Thymus (tissue), 11 donors: ENCODE measurements at regions not wholly inside any gene's neighbourhood (a gene's known extent, or its start where the extent isn't known, plus 50 kb on each side); places are given as distances from the start of the nearest gene placed in this dataset.

ENCODE experiments used
- DNase-seq, 9 donors: peaks; one replicate each; pipeline ENCODE4 v3.0.0-alpha.2; 2013; ENCODE audit warnings: low spot score in 9 of 9, low read depth in 6 of 9, missing footprints in 1 of 9
- H3K27ac ChIP-seq, 2 donors: one replicate each; pipeline ENCODE4 v1.5.1; 2013; ENCODE audit warnings: control low read depth in 1 of 2, low read depth in 1 of 2, low read length in 1 of 2, mild to moderate bottlenecking in 1 of 2, moderate library complexity in 1 of 2
- H3K27me3 ChIP-seq, 2 donors: one replicate each; pipeline ENCODE4 v1.5.1; 2013; ENCODE audit warnings: low read length in 1 of 2; ENCODE audit not compliant: control insufficient read depth in 2 of 2, insufficient read depth in 1 of 2
- H3K36me3 ChIP-seq, 2 donors: one replicate each; pipeline ENCODE4 v1.5.1; 2013; ENCODE audit warnings: low read length in 1 of 2, mild to moderate bottlenecking in 1 of 2, moderate library complexity in 1 of 2; ENCODE audit not compliant: control insufficient read depth in 2 of 2, insufficient read depth in 2 of 2
- H3K4me1 ChIP-seq, 2 donors: one replicate each; pipeline ENCODE4 v1.5.1; 2013; ENCODE audit warnings: low read length in 2 of 2; ENCODE audit not compliant: control insufficient read depth in 2 of 2, insufficient read depth in 2 of 2
- H3K4me3 ChIP-seq, 2 donors: one replicate each; pipeline ENCODE4 v1.5.1; 2013; ENCODE audit warnings: low read length in 2 of 2, control low read depth in 1 of 2, mild to moderate bottlenecking in 1 of 2
- H3K9me3 ChIP-seq, 2 donors: one replicate each; pipeline ENCODE4 v1.5.1; 2013; ENCODE audit warnings: low read length in 1 of 2, mild to moderate bottlenecking in 1 of 2; ENCODE audit not compliant: control insufficient read depth in 2 of 2, insufficient read depth in 1 of 2
- WGBS: extraction: QIAGEN DNeasy Blood & Tissue Kit; methylation state at CpG from one replicate; pipeline ENCODE4 v1.1.7; 2013; 5-methylcytosine and 5-hydroxymethylcytosine counted together
- donor health status: healthy.

DNA sequence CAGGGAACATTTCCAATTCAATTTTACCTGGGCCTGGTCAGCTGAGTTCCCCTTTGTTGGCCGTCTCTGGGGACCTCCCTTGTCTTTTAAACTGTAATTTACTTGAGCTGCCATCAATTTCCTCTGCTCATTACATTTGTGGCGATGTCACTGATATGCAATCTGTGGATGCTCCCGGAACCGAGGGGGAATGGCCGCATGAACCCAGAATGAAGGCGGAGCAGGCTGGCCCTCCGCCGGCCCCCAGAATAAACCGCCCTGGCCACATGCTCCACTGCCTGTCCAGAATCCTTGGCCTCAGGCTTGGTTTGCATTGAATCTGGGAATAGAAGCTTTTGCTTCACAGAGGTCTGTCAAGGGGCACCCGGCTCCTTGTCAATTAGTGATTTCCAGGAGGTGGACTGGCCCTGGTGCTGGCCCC is 276.8 kb downstream of the TEX29 start:
- Histone ChIP-seq H3K27ac (no peak overlapping the region), H3K9me3 (no peaks in the 10 kb centered on the region), H3K4me1 (no peaks in the 10 kb centered on the region), H3K36me3 (no peaks in the 10 kb centered on the region), H3K4me3 (no peak overlapping the region), H3K27me3 (no peaks in the 10 kb centered on the region)
- 93% methylated on average over 10 of the region's 10 CpGs for WGBS
- DNase-seq = no peak

DNA sequence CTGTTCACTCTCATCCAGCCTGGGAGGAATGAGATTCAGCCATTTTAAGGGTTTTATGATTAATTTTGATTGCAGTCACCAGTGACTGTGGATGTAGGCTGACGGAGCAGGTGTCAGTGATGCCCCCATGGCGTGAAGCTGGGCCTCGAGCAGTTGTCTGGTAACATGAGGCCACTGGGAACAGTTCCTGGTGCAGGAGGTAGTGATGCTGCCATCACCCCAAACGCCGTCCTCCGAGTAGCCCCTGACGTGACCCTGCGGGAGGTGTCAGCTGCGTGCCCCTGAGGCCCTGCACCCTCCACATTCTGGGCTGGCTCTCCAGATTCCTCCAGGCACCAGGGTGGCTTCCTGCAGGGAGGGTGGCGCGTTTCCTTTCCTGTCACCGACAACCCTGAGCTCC is 277.2 kb downstream of the TEX29 start:
- DNase-seq = no peak

DNA sequence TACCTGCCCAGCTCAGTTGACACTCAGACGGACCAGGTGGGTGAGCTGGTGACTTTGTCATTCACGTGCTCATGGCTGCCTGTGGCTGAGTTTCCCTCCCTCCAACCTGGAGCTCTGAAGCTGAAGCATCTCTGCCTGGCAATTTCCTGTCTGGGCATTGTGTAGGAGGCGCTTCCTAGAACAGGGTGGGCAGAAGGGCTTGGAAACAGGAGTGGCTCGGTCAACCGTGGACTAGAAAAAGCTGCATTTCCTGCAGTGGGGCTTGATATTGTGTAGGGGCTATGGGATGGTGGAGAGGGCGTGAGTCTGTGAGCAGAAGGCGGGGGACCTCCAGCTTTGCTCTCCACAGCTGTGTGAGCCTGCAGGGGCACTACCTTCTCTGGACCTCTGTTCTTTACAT is 278.3 kb downstream of the TEX29 start:
- Histone ChIP-seq H3K36me3 (no peaks in the 10 kb centered on the region), H3K27me3 (no peaks in the 10 kb centered on the region), H3K27ac (no peak overlapping the region), H3K4me3 (no peak overlapping the region), H3K4me1 (no peaks in the 10 kb centered on the region), H3K9me3 (no peaks in the 10 kb centered on the region)
- no peak for DNase-seq
- WGBS = 83% methylated on average over 7 of the region's 7 CpGs

More for the DNA sequence above, 277.2 kb downstream of the TEX29 start:
- 84% methylated on average over 12 of the region's 12 CpGs for WGBS
- Histone ChIP-seq H3K27ac (no peak overlapping the region), H3K27me3 (no peaks in the 10 kb centered on the region), H3K9me3 (no peaks in the 10 kb centered on the region), H3K4me1 (no peaks in the 10 kb centered on the region), H3K36me3 (no peaks in the 10 kb centered on the region), H3K4me3 (no peak overlapping the region)

DNA sequence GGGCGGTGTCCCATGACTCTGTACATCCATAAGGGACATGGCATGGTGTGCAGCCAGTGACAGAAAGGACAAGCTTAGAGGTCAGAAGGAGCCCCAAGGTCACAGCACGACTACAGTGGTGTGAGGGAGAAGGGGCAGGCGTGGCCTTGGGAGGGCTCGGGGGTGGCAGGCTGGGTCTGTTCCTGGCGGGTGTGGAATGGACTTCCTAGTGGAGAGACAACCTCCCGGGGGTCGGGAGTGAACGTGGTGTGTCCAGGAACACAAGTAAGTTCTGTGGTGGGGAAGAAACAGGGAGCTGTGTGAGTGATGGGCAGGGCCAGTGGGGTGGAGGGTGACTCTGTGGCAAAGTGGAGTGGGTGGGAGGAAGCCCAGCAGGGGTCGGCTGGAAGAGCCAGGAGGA is 279.3 kb downstream of the TEX29 start:
- Histone ChIP-seq H3K4me3 (no peak overlapping the region), H3K36me3 (no peaks in the 10 kb centered on the region), H3K4me1 (no peaks in the 10 kb centered on the region), H3K27me3 (no peaks in the 10 kb centered on the region), H3K9me3 (no peaks in the 10 kb centered on the region), H3K27ac (no peak overlapping the region)
- no peak for DNase-seq
- WGBS = 91% methylated on average over 9 of the region's 9 CpGs

DNA sequence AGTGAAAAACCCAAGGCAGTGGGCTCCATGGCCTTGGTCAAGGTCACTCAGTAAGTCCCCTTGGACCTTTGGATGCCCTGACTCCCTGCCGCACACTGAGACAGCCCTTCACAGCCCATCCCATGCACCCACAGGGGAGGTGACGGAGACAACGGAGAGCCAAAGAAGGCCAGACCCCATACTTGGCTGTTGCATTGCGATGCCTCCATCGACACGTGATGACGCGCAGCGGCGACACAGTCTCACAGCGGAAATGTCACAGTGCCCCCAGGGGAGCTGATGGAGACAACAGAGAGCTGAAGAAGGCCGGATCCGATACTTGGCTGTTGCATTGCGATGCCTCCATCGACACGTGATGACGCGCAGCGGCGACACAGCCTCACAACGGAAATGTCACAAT is 282.4 kb downstream of the TEX29 start:
- H3K4me1 ChIP-seq = no peaks in the 10 kb centered on the region
- H3K4me3 ChIP-seq = no peak overlapping the region
- no peaks in the 10 kb centered on the region for H3K9me3 ChIP-seq
- H3K27ac ChIP-seq = no peak overlapping the region
- H3K36me3 ChIP-seq = no peaks in the 10 kb centered on the region
- H3K27me3 ChIP-seq = no peaks in the 10 kb centered on the region
- 96% methylated on average over 21 of the region's 21 CpGs for WGBS
- no peak for DNase-seq

DNA sequence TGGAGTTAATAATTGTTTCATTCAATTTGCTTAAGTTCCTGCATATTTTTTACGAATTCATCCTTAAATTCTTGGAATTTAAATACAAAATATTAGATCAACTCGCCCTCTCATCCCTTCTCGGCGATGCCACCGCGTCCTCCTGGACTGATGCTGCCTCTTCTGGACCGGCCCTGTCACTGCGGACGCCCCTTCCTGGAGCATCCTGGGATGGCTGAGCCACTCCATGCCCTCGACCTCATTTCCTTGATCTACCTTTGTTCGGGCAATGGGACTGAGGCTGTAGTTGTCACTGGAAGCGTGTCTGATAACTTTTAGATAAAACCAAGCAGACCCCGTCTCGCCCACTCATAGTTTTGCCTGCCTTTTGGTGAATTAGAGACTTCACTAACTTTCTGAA is 283.7 kb downstream of the TEX29 start:
- Histone ChIP-seq H3K36me3 (no peaks in the 10 kb centered on the region), H3K4me1 (no peaks in the 10 kb centered on the region), H3K4me3 (no peak overlapping the region), H3K27ac (no peak overlapping the region), H3K9me3 (no peaks in the 10 kb centered on the region), H3K27me3 (no peaks in the 10 kb centered on the region)
- 95% methylated on average over 14 of the region's 14 CpGs for WGBS
- no peak for DNase-seq

DNA sequence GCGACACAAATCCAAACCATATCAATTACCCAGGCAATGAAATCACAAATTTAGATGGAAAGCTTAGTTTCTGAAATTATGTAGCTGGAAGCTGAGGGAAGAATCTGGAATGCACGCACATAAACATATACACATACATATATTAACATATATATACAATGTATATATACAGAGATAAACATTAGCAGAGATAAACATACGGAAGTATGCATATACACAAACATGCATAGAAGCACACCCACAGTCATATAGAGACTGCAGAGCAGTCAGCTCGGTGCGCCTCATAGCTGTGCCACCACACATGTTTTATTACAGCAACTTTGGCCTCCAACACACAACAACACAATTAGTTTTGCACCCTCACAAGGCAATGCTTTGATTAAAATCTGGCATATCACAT is 288.1 kb downstream of the TEX29 start:
- Histone ChIP-seq H3K36me3 (no peaks in the 10 kb centered on the region), H3K4me1 (no peaks in the 10 kb centered on the region), H3K9me3 (no peaks in the 10 kb centered on the region), H3K4me3 (no peak overlapping the region), H3K27ac (no peak overlapping the region), H3K27me3 (no peaks in the 10 kb centered on the region)
- WGBS = 98% methylated on average over 5 of the region's 5 CpGs
- DNase-seq = no peak

DNA sequence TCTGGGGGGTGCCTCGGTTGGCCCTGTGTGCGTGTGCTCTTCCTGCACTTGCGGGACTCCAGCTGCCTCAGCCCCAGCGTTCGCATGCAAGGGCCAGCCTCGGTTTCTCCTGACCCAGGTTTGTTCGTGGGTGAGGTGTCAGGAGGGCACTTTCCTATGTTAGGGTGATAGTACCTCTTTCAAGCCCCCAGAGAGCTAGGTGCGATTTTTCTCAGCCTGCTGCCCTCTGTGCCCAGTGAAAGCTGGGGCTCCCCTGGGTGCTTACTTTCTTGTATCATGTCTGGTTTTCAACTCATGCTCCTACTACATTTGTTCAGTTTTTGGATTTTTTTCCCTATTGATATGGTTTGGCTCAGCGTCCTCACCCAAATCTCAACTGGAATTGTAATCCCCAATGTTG is 289.2 kb downstream of the TEX29 start:
- no peaks in the 10 kb centered on the region for H3K9me3 ChIP-seq
- no peaks in the 10 kb centered on the region for H3K27me3 ChIP-seq
- H3K27ac ChIP-seq = no peak overlapping the region
- no peaks in the 10 kb centered on the region for H3K4me1 ChIP-seq
- no peak for DNase-seq
- H3K4me3 ChIP-seq = no peak overlapping the region
- WGBS = 96% methylated on average over 9 of the region's 9 CpGs
- H3K36me3 ChIP-seq = no peaks in the 10 kb centered on the region

DNA sequence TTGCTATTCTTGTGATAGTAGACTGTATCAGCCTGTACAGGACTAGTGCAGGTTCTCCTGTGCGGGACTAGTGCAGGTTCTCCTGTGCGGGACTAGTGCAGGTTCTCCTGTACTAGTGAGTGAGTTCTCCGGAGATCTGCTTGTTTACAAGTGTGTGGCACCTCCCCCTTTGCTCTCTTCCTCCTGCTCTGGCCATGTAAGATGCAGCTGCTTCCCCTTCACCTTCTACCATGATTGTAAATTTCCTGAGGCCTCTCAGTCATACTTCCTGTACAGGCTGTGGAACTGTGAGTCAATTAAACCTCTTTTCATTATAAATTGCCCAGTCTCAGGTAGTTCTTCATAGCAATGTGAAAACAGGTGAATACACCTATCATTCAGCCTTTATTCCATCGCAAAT is 289.6 kb downstream of the TEX29 start:
- Histone ChIP-seq H3K4me1 (no peaks in the 10 kb centered on the region), H3K9me3 (no peaks in the 10 kb centered on the region), H3K27ac (no peak overlapping the region), H3K4me3 (no peak overlapping the region), H3K36me3 (no peaks in the 10 kb centered on the region), H3K27me3 (no peaks in the 10 kb centered on the region)
- 43% methylated on average over 4 of the region's 4 CpGs for WGBS
- no peak for DNase-seq

DNA sequence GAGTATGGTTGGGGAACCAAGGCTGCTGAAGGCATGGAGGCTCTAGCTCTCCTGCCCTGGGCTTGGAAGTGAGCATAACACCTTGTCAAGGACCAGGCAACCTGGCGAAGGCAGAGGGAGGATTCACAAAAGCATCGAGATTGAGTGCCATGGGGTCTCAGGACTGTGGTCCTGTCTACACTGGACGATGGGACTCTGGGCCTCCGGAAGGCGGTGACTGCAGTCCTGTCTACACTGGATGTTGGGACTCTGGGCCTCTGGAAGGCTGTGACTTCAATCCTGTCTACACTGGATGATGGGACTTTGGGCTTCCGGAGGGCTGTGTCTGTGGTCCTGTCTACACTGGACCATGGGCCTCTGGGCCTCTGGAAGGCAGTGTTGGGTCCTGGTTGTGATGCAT is 290.4 kb downstream of the TEX29 start:
- no peaks in the 10 kb centered on the region for H3K9me3 ChIP-seq
- H3K27ac ChIP-seq = no peak overlapping the region
- 71% methylated on average over 6 of the region's 6 CpGs for WGBS
- H3K27me3 ChIP-seq = no peaks in the 10 kb centered on the region
- H3K4me1 ChIP-seq = no peaks in the 10 kb centered on the region
- no peak for DNase-seq
- H3K4me3 ChIP-seq = no peak overlapping the region
- H3K36me3 ChIP-seq = no peaks in the 10 kb centered on the region
